SK-N-SH (cell line): ENCODE measurements at regions not wholly inside any gene's neighbourhood (a gene's known extent, or its start where the extent isn't known, plus 50 kb on each side); places are given as distances from the start of the nearest gene placed in this dataset.

Experiments
- CTCF ChIP-seq: fragments of 200-600 bp; sonication (generic); IDR thresholded peaks from 2 replicates; pipeline ENCODE4 v1.6.1; 2017; ENCODE audit warnings: antibody characterized with exemption, mild to moderate bottlenecking, moderate library complexity
- RCOR1 ChIP-seq: fragments of 150-350 bp; IDR thresholded peaks from 2 replicates; pipeline ENCODE4 v1.6.1; 2017; ENCODE audit warnings: antibody characterized with exemption, low read length
- TF ChIP-seq, protein P1 (sequence below): IDR thresholded peaks from 2 replicates; pipeline ENCODE4 v1.4.0; 2012; ENCODE audit warnings: low read depth, borderline replicate concordance

GRCh38 chr9:107896544-107896943 lies 407.0 kb upstream of the KLF4 start:
- TF ChIP-seq RCOR1 (no peak), CTCF (no peak)
- TF ChIP-seq, protein P1, sequence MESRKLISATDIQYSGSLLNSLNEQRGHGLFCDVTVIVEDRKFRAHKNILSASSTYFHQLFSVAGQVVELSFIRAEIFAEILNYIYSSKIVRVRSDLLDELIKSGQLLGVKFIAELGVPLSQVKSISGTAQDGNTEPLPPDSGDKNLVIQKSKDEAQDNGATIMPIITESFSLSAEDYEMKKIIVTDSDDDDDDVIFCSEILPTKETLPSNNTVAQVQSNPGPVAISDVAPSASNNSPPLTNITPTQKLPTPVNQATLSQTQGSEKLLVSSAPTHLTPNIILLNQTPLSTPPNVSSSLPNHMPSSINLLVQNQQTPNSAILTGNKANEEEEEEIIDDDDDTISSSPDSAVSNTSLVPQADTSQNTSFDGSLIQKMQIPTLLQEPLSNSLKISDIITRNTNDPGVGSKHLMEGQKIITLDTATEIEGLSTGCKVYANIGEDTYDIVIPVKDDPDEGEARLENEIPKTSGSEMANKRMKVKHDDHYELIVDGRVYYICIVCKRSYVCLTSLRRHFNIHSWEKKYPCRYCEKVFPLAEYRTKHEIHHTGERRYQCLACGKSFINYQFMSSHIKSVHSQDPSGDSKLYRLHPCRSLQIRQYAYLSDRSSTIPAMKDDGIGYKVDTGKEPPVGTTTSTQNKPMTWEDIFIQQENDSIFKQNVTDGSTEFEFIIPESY, result no peak
